Fibroblast of lung (primary cell): ENCODE measurements at regions not wholly inside any gene's neighbourhood (a gene's known extent, or its start where the extent isn't known, plus 50 kb on each side); places are given as distances from the start of the nearest gene placed in this dataset.

Source experiments
- DNase-seq, 2 donors: peaks; one replicate each; pipeline versions ENCODE4 v3.0.0 to v3.0.0-alpha.2; 2010; ENCODE audit warnings: low read depth in 2 of 2
- H2AFZ ChIP-seq: 2 replicates; pipeline ENCODE4 v1.5.1; 2012; ENCODE audit warnings: low read length, control low read depth, inconsistent platforms
- H3K27ac ChIP-seq: 2 replicates; pipeline ENCODE4 v1.5.1; 2011; ENCODE audit warnings: low read length, control low read depth; ENCODE audit not compliant: insufficient read depth
- H3K27me3 ChIP-seq: 2 replicates; pipeline ENCODE4 v1.5.1; 2011; ENCODE audit warnings: mild to moderate bottlenecking, low read length; ENCODE audit not compliant: control insufficient read depth, insufficient read depth
- H3K36me3 ChIP-seq: 2 replicates; pipeline ENCODE4 v1.5.1; 2011; ENCODE audit warnings: low read length; ENCODE audit not compliant: control insufficient read depth, insufficient read depth
- H3K4me1 ChIP-seq: 2 replicates; pipeline ENCODE4 v1.5.1; 2011; ENCODE audit warnings: low read length; ENCODE audit not compliant: control insufficient read depth, insufficient read depth; ENCODE audit errors: extremely low read depth
- H3K4me2 ChIP-seq: 2 replicates; pipeline ENCODE4 v1.5.1; 2011; ENCODE audit warnings: low read length, control low read depth; ENCODE audit not compliant: insufficient read depth; ENCODE audit errors: extremely low read depth
- H3K4me3 ChIP-seq, 4 experiments: fragments of 200-600 bp in 1 of 4; sonication (generic) in 1 of 4; replicated peaks in 1 of 4; 2 replicates each; pipeline ENCODE4 v1.5.1; 2011 to 2016; ENCODE audit warnings: low read length in 4 of 4, low read depth in 3 of 4, mild to moderate bottlenecking in 3 of 4, control low read depth in 2 of 4, inconsistent platforms in 1 of 4, mixed read lengths in 1 of 4; ENCODE audit not compliant: insufficient read depth in 1 of 4; ENCODE audit errors: control extremely low read depth in 1 of 4
- H3K79me2 ChIP-seq: 2 replicates; pipeline ENCODE4 v1.5.1; 2012; ENCODE audit warnings: mild to moderate bottlenecking, low read length, inconsistent platforms; ENCODE audit not compliant: control insufficient read depth, insufficient read depth
- H3K9ac ChIP-seq: 2 replicates; pipeline ENCODE4 v1.5.1; 2011; ENCODE audit warnings: mild to moderate bottlenecking, low read length, control low read depth; ENCODE audit not compliant: insufficient read depth
- H3K9me3 ChIP-seq: 2 replicates; pipeline ENCODE4 v1.5.1; 2012; ENCODE audit warnings: low read depth, low read length; ENCODE audit not compliant: control insufficient read depth, insufficient read depth
- H4K20me1 ChIP-seq: 2 replicates; pipeline ENCODE4 v1.5.1; 2011; ENCODE audit warnings: low read length; ENCODE audit not compliant: control insufficient read depth, insufficient read depth; ENCODE audit errors: extremely low read depth
- EZH2 ChIP-seq: IDR thresholded peaks from 2 replicates; pipeline ENCODE4 v1.5.1; 2012; ENCODE audit warnings: low read length, control low read depth, mild to moderate bottlenecking; ENCODE audit errors: missing control alignments
- TF ChIP-seq, protein P1 (sequence below), 2 donors: IDR thresholded peaks in 1 of 2; conservative IDR thresholded peaks in 1 of 2; 1 replicate in 1 of 2; 2 replicates in 1 of 2; pipeline ENCODE4 v1.5.1; 2011 to 2012; ENCODE audit warnings: low read length in 2 of 2, control low read depth in 1 of 2, inconsistent platforms in 1 of 2, low read depth in 1 of 2, mild to moderate bottlenecking in 1 of 2

DNA sequence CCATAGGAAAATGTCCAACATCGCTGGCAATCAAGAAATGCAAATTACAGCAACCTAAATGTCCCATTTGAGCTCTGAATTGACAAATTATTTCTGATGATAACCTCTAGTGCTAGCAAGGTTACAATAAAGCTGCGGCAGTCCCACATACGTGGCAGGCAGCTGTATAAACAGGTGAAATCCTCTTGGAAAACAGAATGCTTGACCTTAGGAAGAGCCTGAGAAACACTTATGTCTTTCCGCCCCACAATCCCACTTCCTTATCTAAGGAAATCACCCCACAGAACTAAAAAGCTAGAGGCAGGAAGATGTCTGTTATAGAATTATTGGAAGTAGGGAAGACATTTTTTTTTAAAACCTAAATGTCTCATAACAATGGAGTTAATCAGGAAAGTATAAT is 154.3 kb downstream of the KATNIP start:
- Histone ChIP-seq H3K4me2 (no peak overlapping the region), H3K36me3 (peaks cover 2% of the 10 kb centered on the region), H3K79me2 (no peaks in the 10 kb centered on the region), H3K27me3 (no peaks in the 10 kb centered on the region), H4K20me1 (no peaks in the 10 kb centered on the region), H3K4me1 (peaks cover 2% of the 10 kb centered on the region), H3K9ac (no peak overlapping the region), H3K27ac (no peak overlapping the region), H3K4me3 (no peak overlapping the region), H2AFZ (no peak overlapping the region), H3K9me3 (no peaks in the 10 kb centered on the region)
- TF ChIP-seq EZH2 = no peak
- TF ChIP-seq, protein P1, sequence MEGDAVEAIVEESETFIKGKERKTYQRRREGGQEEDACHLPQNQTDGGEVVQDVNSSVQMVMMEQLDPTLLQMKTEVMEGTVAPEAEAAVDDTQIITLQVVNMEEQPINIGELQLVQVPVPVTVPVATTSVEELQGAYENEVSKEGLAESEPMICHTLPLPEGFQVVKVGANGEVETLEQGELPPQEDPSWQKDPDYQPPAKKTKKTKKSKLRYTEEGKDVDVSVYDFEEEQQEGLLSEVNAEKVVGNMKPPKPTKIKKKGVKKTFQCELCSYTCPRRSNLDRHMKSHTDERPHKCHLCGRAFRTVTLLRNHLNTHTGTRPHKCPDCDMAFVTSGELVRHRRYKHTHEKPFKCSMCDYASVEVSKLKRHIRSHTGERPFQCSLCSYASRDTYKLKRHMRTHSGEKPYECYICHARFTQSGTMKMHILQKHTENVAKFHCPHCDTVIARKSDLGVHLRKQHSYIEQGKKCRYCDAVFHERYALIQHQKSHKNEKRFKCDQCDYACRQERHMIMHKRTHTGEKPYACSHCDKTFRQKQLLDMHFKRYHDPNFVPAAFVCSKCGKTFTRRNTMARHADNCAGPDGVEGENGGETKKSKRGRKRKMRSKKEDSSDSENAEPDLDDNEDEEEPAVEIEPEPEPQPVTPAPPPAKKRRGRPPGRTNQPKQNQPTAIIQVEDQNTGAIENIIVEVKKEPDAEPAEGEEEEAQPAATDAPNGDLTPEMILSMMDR (conservative IDR thresholded peaks at IDR 0.05 in 1 of 2, IDR thresholded peaks at IDR 0.05 in 1 of 2; ENCODE audit: low read depth in 1 of 2, low read length in 2 of 2) = no peak
- DNase-seq = no peak

DNA sequence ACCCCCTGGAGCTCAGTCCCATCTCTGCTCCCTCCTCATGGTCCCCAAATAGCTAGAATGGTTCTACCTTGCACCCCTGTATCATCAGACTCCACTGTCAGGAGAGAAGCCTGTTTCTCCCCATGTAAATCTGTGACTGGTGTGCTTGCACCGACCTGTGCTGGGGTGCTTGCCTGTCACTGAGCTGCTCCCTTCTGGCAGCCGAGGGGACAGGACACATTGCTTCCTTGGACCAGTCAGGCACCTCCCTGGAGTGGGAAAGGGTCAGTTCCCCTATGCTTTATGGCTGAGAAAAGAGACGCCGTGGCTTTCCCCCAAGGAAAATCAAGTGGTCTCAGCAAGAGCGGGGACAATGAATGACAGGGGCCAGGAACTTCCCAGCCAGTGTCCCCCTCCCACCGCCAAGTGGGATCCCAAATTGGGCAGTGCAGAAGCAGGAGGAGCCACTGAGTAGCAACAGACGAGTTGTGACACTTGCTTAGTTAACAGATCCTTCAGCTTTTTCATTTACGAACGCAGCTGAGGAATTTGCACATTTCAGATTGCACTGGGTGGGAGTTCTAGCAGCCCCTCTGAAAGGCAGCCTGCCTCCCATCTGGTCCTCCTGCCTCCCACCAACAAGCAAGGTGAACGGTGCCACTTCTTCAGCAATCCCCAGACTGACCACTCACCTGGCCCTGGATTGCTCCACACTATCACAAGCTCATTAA is 156.4 kb downstream of the KATNIP start:
- H3K79me2 ChIP-seq = no peaks in the 10 kb centered on the region
- H3K4me2 ChIP-seq = no peak overlapping the region
- H3K9me3 ChIP-seq = no peaks in the 10 kb centered on the region
- H3K27me3 ChIP-seq = no peaks in the 10 kb centered on the region
- no peak overlapping the region for H3K27ac ChIP-seq
- no peaks in the 10 kb centered on the region for H4K20me1 ChIP-seq
- H3K36me3 ChIP-seq = no peaks in the 10 kb centered on the region
- H2AFZ ChIP-seq = no peak overlapping the region
- H3K4me1 ChIP-seq = peaks cover 2% of the 10 kb centered on the region
- no peak overlapping the region for H3K9ac ChIP-seq
- TF ChIP-seq EZH2 = no peak
- TF ChIP-seq, protein P1 (conservative IDR thresholded peaks at IDR 0.05 in 1 of 2, IDR thresholded peaks at IDR 0.05 in 1 of 2; ENCODE audit: low read depth in 1 of 2, low read length in 2 of 2) = no peak
- no peak overlapping the region for H3K4me3 ChIP-seq
- DNase-seq = no peak

DNA sequence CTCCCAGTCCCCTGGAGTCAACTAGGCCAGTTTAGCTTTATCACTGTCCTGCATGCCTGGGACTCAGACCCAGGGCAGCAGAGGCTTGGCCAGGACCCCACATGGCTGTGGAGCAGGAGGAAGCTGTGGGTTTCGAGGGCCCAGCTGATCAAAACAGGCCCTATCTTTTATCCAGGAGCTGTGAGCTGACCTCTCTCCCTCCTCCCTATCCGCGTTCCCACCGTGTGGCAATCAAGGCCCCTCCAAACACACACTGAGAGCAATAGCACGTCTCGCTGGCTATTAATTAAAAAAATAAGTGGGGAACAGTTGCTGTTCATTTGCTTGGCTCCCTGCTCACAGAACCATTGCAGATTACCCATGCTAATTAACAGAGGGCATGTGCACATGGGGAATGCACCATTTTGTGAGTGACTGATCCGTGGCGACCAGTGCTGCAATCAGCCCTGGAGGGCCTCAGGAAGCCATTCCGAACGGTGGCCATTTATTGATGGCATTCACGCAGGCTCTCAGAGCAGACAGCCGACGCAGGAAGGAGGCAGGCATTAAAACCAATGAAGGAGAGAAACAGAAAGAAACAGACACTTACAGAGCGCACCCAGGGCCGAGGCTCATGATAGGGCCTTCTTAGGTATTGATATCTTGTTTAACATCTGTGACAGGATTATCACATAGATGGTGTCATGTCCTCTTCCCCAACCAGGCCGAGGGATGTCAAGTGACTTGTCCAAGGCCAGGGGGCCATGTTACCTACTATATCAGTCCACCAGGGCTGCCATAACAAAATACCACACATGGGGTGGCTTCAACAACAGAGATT is 157.1 kb downstream of the KATNIP start:
- no peak overlapping the region for H3K4me3 ChIP-seq
- H3K9me3 ChIP-seq = no peaks in the 10 kb centered on the region
- no peak overlapping the region for H2AFZ ChIP-seq
- no peaks in the 10 kb centered on the region for H3K36me3 ChIP-seq
- H3K27me3 ChIP-seq = no peaks in the 10 kb centered on the region
- no peaks in the 10 kb centered on the region for H3K79me2 ChIP-seq
- no peak for DNase-seq
- peaks cover 2% of the 10 kb centered on the region for H3K4me1 ChIP-seq
- TF ChIP-seq EZH2 = no peak
- TF ChIP-seq, protein P1 (conservative IDR thresholded peaks at IDR 0.05 in 1 of 2, IDR thresholded peaks at IDR 0.05 in 1 of 2; ENCODE audit: low read depth in 1 of 2, low read length in 2 of 2) = no peak
- H3K9ac ChIP-seq = no peak overlapping the region
- no peaks in the 10 kb centered on the region for H4K20me1 ChIP-seq
- H3K4me2 ChIP-seq = no peak overlapping the region
- no peak overlapping the region for H3K27ac ChIP-seq
